Mesendoderm (in vitro differentiated cells): ENCODE measurements at regions not wholly inside any gene's neighbourhood (a gene's known extent, or its start where the extent isn't known, plus 50 kb on each side); places are given as distances from the start of the nearest gene placed in this dataset.
"Not testable (repeated sequence)": the region's sequence is repeated elsewhere in the genome, so short reads cannot be mapped to it uniquely, and the experiment has no call there.

Experiments
- DNase-seq: peaks from one replicate; pipeline ENCODE4 v3.0.0; 2013
- H2AK5ac ChIP-seq: 2 replicates; pipeline ENCODE4 v1.6.1; 2013; ENCODE audit warnings: low read length, inconsistent platforms
- H2BK120ac ChIP-seq: 2 replicates; pipeline ENCODE4 v1.6.1; 2013; ENCODE audit warnings: low read depth, mild to moderate bottlenecking, low read length, moderate library complexity, mixed read lengths
- H2BK15ac ChIP-seq: replicated peaks from 2 replicates; pipeline ENCODE4 v1.6.1; 2013; ENCODE audit warnings: low read depth, mild to moderate bottlenecking, moderate library complexity
- H2BK5ac ChIP-seq: 2 replicates; pipeline ENCODE4 v1.6.1; 2013; ENCODE audit warnings: low read length, inconsistent platforms
- H3K18ac ChIP-seq: 2 replicates; pipeline ENCODE4 v1.6.1; 2013; ENCODE audit warnings: mild to moderate bottlenecking, low read length, mixed read lengths
- H3K23ac ChIP-seq: one replicate; pipeline ENCODE4 v1.6.1; 2013; ENCODE audit warnings: low read length
- H3K27ac ChIP-seq: 2 replicates; pipeline ENCODE4 v1.5.1; 2013; ENCODE audit warnings: low read depth, mild to moderate bottlenecking, inconsistent platforms, low read length, moderate library complexity
- H3K27me3 ChIP-seq: 2 replicates; pipeline ENCODE4 v1.6.1; 2013; ENCODE audit warnings: low read length, control low read depth, mild to moderate bottlenecking, inconsistent platforms; ENCODE audit not compliant: insufficient read depth, poor library complexity
- H3K36me3 ChIP-seq: 2 replicates; pipeline ENCODE4 v1.6.1; 2013; ENCODE audit warnings: low read length, inconsistent platforms; ENCODE audit not compliant: control insufficient read depth, insufficient read depth
- H3K4ac ChIP-seq: one replicate; pipeline ENCODE4 v1.6.1; 2013; ENCODE audit warnings: low read depth, mild to moderate bottlenecking, low read length, moderate library complexity
- H3K4me1 ChIP-seq: 2 replicates; pipeline ENCODE4 v1.6.1; 2013; ENCODE audit warnings: low read depth, low read length, inconsistent platforms; ENCODE audit not compliant: control insufficient read depth
- H3K4me2 ChIP-seq: 2 replicates; pipeline ENCODE4 v1.6.1; 2013; ENCODE audit warnings: low read length
- H3K4me3 ChIP-seq: 2 replicates; pipeline ENCODE4 v1.5.1; 2013; ENCODE audit warnings: mild to moderate bottlenecking, low read length
- H3K56ac ChIP-seq: one replicate; pipeline ENCODE4 v1.6.1; 2013; ENCODE audit warnings: low read length
- H3K79me1 ChIP-seq: 2 replicates; pipeline ENCODE4 v1.6.1; 2013; ENCODE audit warnings: low read length, inconsistent platforms
- H3K79me2 ChIP-seq: 2 replicates; pipeline ENCODE4 v1.6.1; 2013; ENCODE audit warnings: mild to moderate bottlenecking, low read length; ENCODE audit not compliant: control insufficient read depth, insufficient read depth
- H3K9ac ChIP-seq: 2 replicates; pipeline ENCODE4 v1.6.1; 2013; ENCODE audit warnings: low read length, inconsistent platforms
- H4K5ac ChIP-seq: one replicate; pipeline ENCODE4 v1.6.1; 2013; ENCODE audit warnings: low read length
- H4K8ac ChIP-seq: one replicate; pipeline ENCODE4 v1.6.1; 2013; ENCODE audit warnings: low read depth, mild to moderate bottlenecking, control low read depth, low read length, moderate library complexity
- WGBS: extraction: QIAGEN DNeasy Blood & Tissue Kit; methylation state at CpG from one replicate; pipeline ENCODE4 v1.1.7; 2013; ENCODE audit warnings: low lambda C conversion rate, missing lambda C conversion rate; ENCODE audit not compliant: insufficient coverage; ENCODE audit errors: extremely low coverage; 5-methylcytosine and 5-hydroxymethylcytosine counted together

- no peaks in the 10 kb centered on the region for H3K27me3 ChIP-seq
- no peak overlapping the region for H4K5ac ChIP-seq
- WGBS: no CpG with 5 or more reads among the region's 1 CpG
- H3K4me3 ChIP-seq: no peak overlapping the region
- no peak overlapping the region for H3K9ac ChIP-seq
- H3K36me3 ChIP-seq: no peaks in the 10 kb centered on the region
- no peak overlapping the region for H3K18ac ChIP-seq
- no peak overlapping the region for H2BK5ac ChIP-seq
- H2BK15ac ChIP-seq: no peak overlapping the region
- no peak overlapping the region for H3K23ac ChIP-seq
- H3K56ac ChIP-seq: no peak overlapping the region
- H3K4me2 ChIP-seq: no peak overlapping the region
- H2BK120ac ChIP-seq: no peak overlapping the region
- H3K4me1 ChIP-seq: no peaks in the 10 kb centered on the region
- H3K4ac ChIP-seq: no peak overlapping the region
- no peaks in the 10 kb centered on the region for H3K79me1 ChIP-seq
- no peak overlapping the region for H2AK5ac ChIP-seq
- H3K27ac ChIP-seq: no peak overlapping the region
- no peak for DNase-seq
- H4K8ac ChIP-seq: no peak overlapping the region
- no peaks in the 10 kb centered on the region for H3K79me2 ChIP-seq
Measured at GRCh38 chr2:212723226-212723625, 184.6 kb upstream of the ERBB4 start.

GRCh38 chr2:212722046-212722445 lies 183.4 kb upstream of the ERBB4 start:
- Histone ChIP-seq H3K27me3 (no peaks in the 10 kb centered on the region), H3K79me1 (no peaks in the 10 kb centered on the region), H3K9ac (no peak overlapping the region), H3K18ac (no peak overlapping the region), H3K4me1 (no peaks in the 10 kb centered on the region), H3K36me3 (no peaks in the 10 kb centered on the region), H3K4me2 (no peak overlapping the region), H2BK15ac (no peak overlapping the region), H4K5ac (no peak overlapping the region), H2BK5ac (no peak overlapping the region), H3K27ac (no peak overlapping the region), H3K4me3 (no peak overlapping the region), H3K23ac (no peak overlapping the region), H3K4ac (no peak overlapping the region), H2BK120ac (no peak overlapping the region), H2AK5ac (no peak overlapping the region), H3K79me2 (no peaks in the 10 kb centered on the region), H4K8ac (no peak overlapping the region), H3K56ac (no peak overlapping the region)
- WGBS: no CpG with 5 or more reads among the region's 1 CpG
- DNase-seq: no peak

GRCh38 chr2:212721026-212721451 lies 182.4 kb upstream of the ERBB4 start:
- WGBS: no CpG with 5 or more reads among the region's 38 CpGs
- H3K4me3 ChIP-seq: no peak overlapping the region
- no peak overlapping the region for H2BK120ac ChIP-seq
- H2BK15ac ChIP-seq: no peak overlapping the region
- H3K18ac ChIP-seq: no peak overlapping the region
- no peaks in the 10 kb centered on the region for H3K79me2 ChIP-seq
- no peak overlapping the region for H3K4ac ChIP-seq
- no peak overlapping the region for H2AK5ac ChIP-seq
- H3K79me1 ChIP-seq: no peaks in the 10 kb centered on the region
- no peak overlapping the region for H2BK5ac ChIP-seq
- DNase-seq: no peak
- H4K5ac ChIP-seq: no peak overlapping the region
- H3K23ac ChIP-seq: no peak overlapping the region
- no peak overlapping the region for H4K8ac ChIP-seq
- H3K27me3 ChIP-seq: no peaks in the 10 kb centered on the region
- H3K4me2 ChIP-seq: no peak overlapping the region
- no peak overlapping the region for H3K9ac ChIP-seq
- no peaks in the 10 kb centered on the region for H3K36me3 ChIP-seq
- H3K56ac ChIP-seq: no peak overlapping the region
- no peak overlapping the region for H3K27ac ChIP-seq
- H3K4me1 ChIP-seq: no peaks in the 10 kb centered on the region

GRCh38 chr2:212715411-212715810 lies 176.8 kb upstream of the ERBB4 start:
- H3K36me3 ChIP-seq, H4K5ac ChIP-seq, H3K18ac ChIP-seq, H3K56ac ChIP-seq, H3K79me2 ChIP-seq, H2BK15ac ChIP-seq, H3K79me1 ChIP-seq, H3K4ac ChIP-seq, H3K4me2 ChIP-seq, H3K27ac ChIP-seq, H3K27me3 ChIP-seq, H2BK120ac ChIP-seq, H2BK5ac ChIP-seq, H3K4me1 ChIP-seq, H3K23ac ChIP-seq, H3K4me3 ChIP-seq, H3K9ac ChIP-seq, H4K8ac ChIP-seq, H2AK5ac ChIP-seq: not testable (repeated sequence)
- no CpG with 5 or more reads among the region's 1 CpG for WGBS
- peak; percentile 72 for DNase-seq

- H3K9ac ChIP-seq: no peak overlapping the region
- H3K56ac ChIP-seq: no peak overlapping the region
- no peak overlapping the region for H2AK5ac ChIP-seq
- H3K4me2 ChIP-seq: no peak overlapping the region
- no peak overlapping the region for H3K23ac ChIP-seq
- H2BK15ac ChIP-seq: no peak overlapping the region
- H4K5ac ChIP-seq: no peak overlapping the region
- no peak overlapping the region for H2BK120ac ChIP-seq
- WGBS: no CpG with 5 or more reads among the region's 1 CpG
- no peaks in the 10 kb centered on the region for H3K79me2 ChIP-seq
- H2BK5ac ChIP-seq: no peak overlapping the region
- H3K4me1 ChIP-seq: no peaks in the 10 kb centered on the region
- no peak overlapping the region for H4K8ac ChIP-seq
- H3K27me3 ChIP-seq: no peaks in the 10 kb centered on the region
- H3K18ac ChIP-seq: no peak overlapping the region
- no peak overlapping the region for H3K4ac ChIP-seq
- DNase-seq: no peak
- no peak overlapping the region for H3K27ac ChIP-seq
- H3K79me1 ChIP-seq: no peaks in the 10 kb centered on the region
- H3K36me3 ChIP-seq: no peaks in the 10 kb centered on the region
- H3K4me3 ChIP-seq: no peak overlapping the region
Measured at GRCh38 chr2:212713681-212714080, 175.1 kb upstream of the ERBB4 start.

GRCh38 chr2:212712991-212713390 lies 174.4 kb upstream of the ERBB4 start:
- no peak overlapping the region for H2BK15ac ChIP-seq
- H3K9ac ChIP-seq: no peak overlapping the region
- no peak overlapping the region for H2BK5ac ChIP-seq
- no peaks in the 10 kb centered on the region for H3K27me3 ChIP-seq
- H3K4ac ChIP-seq: no peak overlapping the region
- H4K5ac ChIP-seq: no peak overlapping the region
- H3K18ac ChIP-seq: no peak overlapping the region
- WGBS: no CpG with 5 or more reads among the region's 1 CpG
- H3K23ac ChIP-seq: no peak overlapping the region
- no peak overlapping the region for H3K4me2 ChIP-seq
- no peak overlapping the region for H3K56ac ChIP-seq
- H2AK5ac ChIP-seq: no peak overlapping the region
- H4K8ac ChIP-seq: no peak overlapping the region
- no peaks in the 10 kb centered on the region for H3K79me1 ChIP-seq
- H3K4me3 ChIP-seq: no peak overlapping the region
- H3K27ac ChIP-seq: no peak overlapping the region
- H2BK120ac ChIP-seq: no peak overlapping the region
- peak; percentile 10 for DNase-seq
- no peaks in the 10 kb centered on the region for H3K79me2 ChIP-seq
- H3K4me1 ChIP-seq: no peaks in the 10 kb centered on the region
- H3K36me3 ChIP-seq: no peaks in the 10 kb centered on the region
